ENCODE measurements at regions not wholly inside any gene's neighbourhood (a gene's known extent, or its start where the extent isn't known, plus 50 kb on each side); places are given as distances from the start of the nearest gene placed in this dataset.

DNA sequence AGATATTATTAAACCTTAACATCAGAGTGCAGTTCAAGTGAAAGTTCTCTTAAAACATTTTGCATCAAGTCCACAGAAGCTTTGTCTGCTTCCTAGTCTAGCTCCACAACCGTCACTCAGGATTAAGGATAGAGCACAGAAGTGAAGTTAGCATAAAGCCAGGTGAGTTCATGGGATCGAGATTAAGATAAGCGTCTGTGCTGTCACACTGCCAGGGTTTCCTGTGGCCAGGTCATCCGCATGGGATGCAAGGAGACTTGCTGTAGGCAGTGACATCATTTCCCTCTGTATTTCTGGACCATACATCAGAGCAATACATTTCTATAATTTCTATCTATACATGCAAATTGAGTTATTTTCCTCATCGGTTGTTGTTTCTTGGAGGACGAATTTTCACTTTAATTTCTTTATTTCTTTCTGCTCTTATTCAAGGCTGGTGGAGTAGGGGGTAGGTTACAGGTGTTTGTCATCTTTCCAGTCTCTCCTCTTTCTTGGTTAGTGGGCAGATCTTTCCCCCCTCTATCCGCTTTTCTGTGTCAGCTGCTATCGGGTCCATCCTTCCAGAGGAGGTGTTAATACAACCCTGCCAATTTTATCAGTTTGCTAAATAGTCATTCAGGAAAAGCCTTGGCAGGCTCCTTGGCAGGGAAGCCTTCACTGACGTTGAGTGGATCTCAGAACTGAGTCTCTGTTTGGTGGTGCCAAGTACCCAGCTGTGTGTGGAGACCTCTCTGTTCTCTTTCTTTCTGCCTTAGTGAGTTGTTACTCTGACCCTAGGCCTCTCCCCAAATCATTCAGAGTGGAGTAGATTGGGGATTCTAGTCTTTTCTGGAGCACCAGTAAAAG lies 307.6 kb upstream of the MAP3K7 start:
- Histone ChIP-seq H2BK15ac (ENCODE audit: low read length) (no peak overlapping the region), H2BK5ac (ENCODE audit: low read depth, low read length) (no peak overlapping the region), H3K27ac (ENCODE audit: low read depth, low read length) (no peak overlapping the region), H3K56ac (replicated peaks; ENCODE audit: insufficient read length, low read depth, low read length) (no peak overlapping the region), H3K23ac (ENCODE audit: insufficient read length) (no peak overlapping the region), H2BK12ac (ENCODE audit: low read depth, low read length) (no peak overlapping the region), H3K23me2 (ENCODE audit: low read depth, low read length) (no peaks in the 10 kb centered on the region), H2BK20ac (ENCODE audit: low read length) (no peak overlapping the region), H3K4me1 (replicated peaks in 1 of 4; ENCODE audit: control insufficient read depth in 3 of 4, insufficient read depth in 4 of 4, low read length in 3 of 4) (peaks cover 0 to 8% (median 3%) of the 10 kb centered on the region in 4 experiments; a peak in 3 of 7 replicates), H4K5ac (ENCODE audit: insufficient read length, low read depth, low read length) (no peak overlapping the region), H4K20me1 (replicated peaks in 1 of 2; ENCODE audit: control insufficient read depth in 1 of 2, insufficient read depth in 2 of 2, low read length in 2 of 2) (no peaks in the 10 kb centered on the region), H3K9ac (replicated peaks in 1 of 4; ENCODE audit: extremely low read depth in 1 of 4, low read depth in 3 of 4, low read length in 3 of 4) (no peak overlapping the region), H3K14ac (ENCODE audit: insufficient read length) (no peak overlapping the region), H3K4ac (replicated peaks; ENCODE audit: insufficient read length, low read depth, low read length) (no peak overlapping the region), H2AK5ac (ENCODE audit: low read depth, low read length) (no peak overlapping the region), H3K18ac (ENCODE audit: extremely low read depth, low read length) (no peak overlapping the region), H3K27me3 (replicated peaks in 1 of 4; ENCODE audit: control insufficient read depth in 3 of 4, extremely low read depth in 1 of 4, insufficient read depth in 3 of 4, low read length in 3 of 4) (no peaks in the 10 kb centered on the region), H4K91ac (replicated peaks; ENCODE audit: insufficient read length, low read length) (no peak overlapping the region), H2BK120ac (replicated peaks; ENCODE audit: low read depth, low read length) (no peak overlapping the region), H3K4me2 (ENCODE audit: insufficient read depth in 1 of 2, low read depth in 2 of 2, low read length in 2 of 2) (no peak overlapping the region), H3K36me3 (ENCODE audit: control insufficient read depth in 2 of 4, insufficient read depth in 4 of 4, low read length in 3 of 4) (no peaks in the 10 kb centered on the region), H4K8ac (ENCODE audit: extremely low read depth, insufficient read depth, low read length) (no peak overlapping the region), H3K4me3 (ENCODE audit: extremely low read depth in 1 of 4, insufficient read depth in 2 of 4, low read depth in 3 of 4, low read length in 4 of 4) (no peak overlapping the region), H3K79me2 (ENCODE audit: control insufficient read depth in 1 of 2, insufficient read depth in 2 of 2, low read length in 2 of 2) (no peaks in the 10 kb centered on the region), H2AFZ (ENCODE audit: low read length) (no peak overlapping the region), H3K79me1 (ENCODE audit: low read depth, low read length) (no peaks in the 10 kb centered on the region), H3K9me3 (ENCODE audit: insufficient read depth in 2 of 2, low read depth in 1 of 2, low read length in 1 of 2) (no peaks in the 10 kb centered on the region)
- FAIRE-seq (no peak), DNase-seq (ENCODE audit: low read depth in 1 of 2, low spot score in 2 of 2) (no peak)
- POLR2A ChIA-PET (ENCODE audit: partially characterized antibody): no interaction called here
- 91% methylated on average over 9 of the region's 9 CpGs; no CpG with 5 or more reads in 1 of the 2 experiments for WGBS, 2 experiments (ENCODE audit: extremely low coverage in 1 of 2, insufficient coverage in 1 of 2, insufficient read length in 1 of 2, insufficient replicate concordance in 2 of 2, low coverage in 1 of 2, low lambda C conversion rate in 2 of 2, missing lambda C conversion rate in 1 of 2)
- TF ChIP-seq, protein P1, sequence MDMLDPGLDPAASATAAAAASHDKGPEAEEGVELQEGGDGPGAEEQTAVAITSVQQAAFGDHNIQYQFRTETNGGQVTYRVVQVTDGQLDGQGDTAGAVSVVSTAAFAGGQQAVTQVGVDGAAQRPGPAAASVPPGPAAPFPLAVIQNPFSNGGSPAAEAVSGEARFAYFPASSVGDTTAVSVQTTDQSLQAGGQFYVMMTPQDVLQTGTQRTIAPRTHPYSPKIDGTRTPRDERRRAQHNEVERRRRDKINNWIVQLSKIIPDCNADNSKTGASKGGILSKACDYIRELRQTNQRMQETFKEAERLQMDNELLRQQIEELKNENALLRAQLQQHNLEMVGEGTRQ (IDR thresholded peaks at IDR 0.05; ENCODE audit: low read length): no peak
- TF ChIP-seq POU5F1 (IDR thresholded peaks at IDR 0.05; ENCODE audit: low read depth, low read length): no peak
- TF ChIP-seq NANOG (IDR thresholded peaks at IDR 0.05; ENCODE audit: insufficient read depth, low read depth, low read length, poor library complexity, severe bottlenecking): no peak
- no peak for TF ChIP-seq CBX8 (IDR thresholded peaks at IDR 0.05; ENCODE audit: borderline replicate concordance, low read depth, low read length)
- no peak for TF ChIP-seq SRF (IDR thresholded peaks at IDR 0.05; ENCODE audit: low read depth, low read length)
- TF ChIP-seq ASH2L (IDR thresholded peaks at IDR 0.05; ENCODE audit: low read length): no peak
- no peak for TF ChIP-seq CBX5 (IDR thresholded peaks at IDR 0.05; ENCODE audit: low read depth, low read length)
- TF ChIP-seq CEBPB (IDR thresholded peaks at IDR 0.05; ENCODE audit: low read depth, low read length): no peak
- TF ChIP-seq PHF8 (conservative IDR thresholded peaks at IDR 0.05; ENCODE audit: low read depth, low read length): no peak
- TF ChIP-seq CTBP2 (IDR thresholded peaks at IDR 0.05; ENCODE audit: borderline replicate concordance, insufficient read depth, insufficient read length, low read length): no peak
- no peak for TF ChIP-seq POLR2A (IDR thresholded peaks at IDR 0.05; ENCODE audit: control extremely low read depth in 1 of 2, low read depth in 2 of 2, low read length in 2 of 2)
- CTCF ChIA-PET (ENCODE audit: partially characterized antibody): interaction anchor here (5.1 kb wide), 1 partner anchor 284 kb away, joined by 25 read pairs; no protein-coding TSS in a partner anchor

Measured in H1 (cell line).